ENCODE measurements at regions not wholly inside any gene's neighbourhood (a gene's known extent, or its start where the extent isn't known, plus 50 kb on each side); places are given as distances from the start of the nearest gene placed in this dataset.

DNA sequence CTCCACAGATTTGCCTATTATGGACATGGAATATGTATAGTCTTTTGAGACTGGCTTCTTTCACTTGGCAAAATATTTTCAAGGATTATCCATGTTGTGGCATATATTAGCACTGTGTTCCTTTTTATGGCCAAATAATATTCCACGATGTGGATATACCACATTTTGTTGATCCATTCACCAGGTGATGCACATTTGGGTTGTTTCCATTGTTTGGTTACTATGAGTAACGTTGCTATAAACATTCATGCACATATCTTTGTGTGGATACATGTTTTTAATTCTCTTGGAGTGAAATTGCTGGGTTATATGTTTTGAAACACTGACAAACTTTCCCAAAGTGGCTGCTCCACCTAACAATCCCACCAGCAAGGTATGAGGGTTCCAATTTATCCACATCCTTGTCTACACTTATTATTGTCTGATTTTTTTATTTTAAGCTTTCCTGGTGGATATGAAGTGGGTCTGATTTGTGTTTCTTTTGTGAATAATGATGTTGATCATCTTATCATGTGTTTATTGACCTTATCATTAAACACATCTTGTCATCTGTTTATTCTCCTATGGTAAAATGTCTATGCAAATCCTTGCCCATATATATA is 116.2 kb upstream of the FRMD6 start:
- Histone ChIP-seq H3K36me3 (no peaks in the 10 kb centered on the region), H3K27me3 (ENCODE audit: low read depth) (no peaks in the 10 kb centered on the region), H3K4me1 (peaks cover 5% of the 10 kb centered on the region), H3K27ac (replicated peaks) (no peak overlapping the region), H3K4me3 (no peak overlapping the region), H3K9me3 (replicated peaks) (peaks cover 6% of the 10 kb centered on the region)
- TF ChIP-seq, protein P1, sequence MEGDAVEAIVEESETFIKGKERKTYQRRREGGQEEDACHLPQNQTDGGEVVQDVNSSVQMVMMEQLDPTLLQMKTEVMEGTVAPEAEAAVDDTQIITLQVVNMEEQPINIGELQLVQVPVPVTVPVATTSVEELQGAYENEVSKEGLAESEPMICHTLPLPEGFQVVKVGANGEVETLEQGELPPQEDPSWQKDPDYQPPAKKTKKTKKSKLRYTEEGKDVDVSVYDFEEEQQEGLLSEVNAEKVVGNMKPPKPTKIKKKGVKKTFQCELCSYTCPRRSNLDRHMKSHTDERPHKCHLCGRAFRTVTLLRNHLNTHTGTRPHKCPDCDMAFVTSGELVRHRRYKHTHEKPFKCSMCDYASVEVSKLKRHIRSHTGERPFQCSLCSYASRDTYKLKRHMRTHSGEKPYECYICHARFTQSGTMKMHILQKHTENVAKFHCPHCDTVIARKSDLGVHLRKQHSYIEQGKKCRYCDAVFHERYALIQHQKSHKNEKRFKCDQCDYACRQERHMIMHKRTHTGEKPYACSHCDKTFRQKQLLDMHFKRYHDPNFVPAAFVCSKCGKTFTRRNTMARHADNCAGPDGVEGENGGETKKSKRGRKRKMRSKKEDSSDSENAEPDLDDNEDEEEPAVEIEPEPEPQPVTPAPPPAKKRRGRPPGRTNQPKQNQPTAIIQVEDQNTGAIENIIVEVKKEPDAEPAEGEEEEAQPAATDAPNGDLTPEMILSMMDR (IDR thresholded peaks at IDR 0.05; ENCODE audit: borderline replicate concordance): no peak
- DNase-seq: no peak
- intact Hi-C loops (cut with micrococcal nuclease): no loop called here

DNA sequence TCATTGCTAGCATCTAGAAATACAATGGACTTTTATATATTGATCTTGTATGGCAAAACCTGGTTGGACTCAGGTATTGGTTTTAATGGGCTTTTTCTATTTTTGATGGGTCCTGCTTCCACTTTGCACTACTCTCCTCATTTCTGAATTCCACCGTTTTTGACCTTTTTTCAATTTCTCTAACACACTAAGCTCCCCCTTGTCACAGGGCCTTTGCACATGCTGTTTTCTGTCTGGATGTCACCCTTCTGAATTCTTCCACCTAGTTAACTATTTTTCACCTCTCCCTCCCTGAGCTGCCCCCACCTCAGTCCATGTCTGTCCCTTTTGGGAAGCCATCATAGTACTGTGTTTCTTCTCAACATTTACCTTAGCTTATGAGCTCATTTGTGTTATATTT is 112.7 kb upstream of the FRMD6 start:
- TF ChIP-seq, protein P1 (IDR thresholded peaks at IDR 0.05; ENCODE audit: borderline replicate concordance): no peak
- peaks cover 6% of the 10 kb centered on the region for H3K9me3 ChIP-seq (replicated peaks)
- DNase-seq: no peak
- no peaks in the 10 kb centered on the region for H3K36me3 ChIP-seq
- H3K27ac ChIP-seq (replicated peaks): no peak overlapping the region
- H3K4me3 ChIP-seq: no peak overlapping the region
- intact Hi-C loops (cut with micrococcal nuclease): no loop called here
- H3K27me3 ChIP-seq (ENCODE audit: low read depth): no peaks in the 10 kb centered on the region
- peaks cover 5% of the 10 kb centered on the region for H3K4me1 ChIP-seq

DNA sequence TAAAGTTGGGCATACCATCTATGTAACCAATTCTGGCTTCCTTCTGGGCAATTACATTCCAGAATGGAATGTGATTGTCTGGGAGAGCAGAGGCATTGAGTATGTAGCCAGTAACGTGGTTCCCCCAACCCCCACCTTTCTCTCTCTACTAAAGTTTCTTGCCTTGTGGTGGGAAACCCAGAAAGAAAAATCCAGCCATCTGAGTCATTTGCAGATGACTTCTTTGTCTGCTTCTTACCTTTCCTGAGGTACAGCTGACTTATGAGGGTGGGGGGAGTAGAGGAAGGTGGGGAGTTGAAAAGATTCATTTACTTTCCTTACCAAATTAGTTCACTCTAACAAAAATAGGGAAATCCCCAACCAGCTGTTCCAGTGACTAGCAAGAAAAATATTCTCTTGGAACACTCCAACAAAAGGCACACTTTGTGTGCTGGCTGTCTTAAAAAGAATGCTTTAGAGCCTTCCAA is 112.1 kb upstream of the FRMD6 start:
- no peak overlapping the region for H3K27ac ChIP-seq (replicated peaks)
- no peak overlapping the region for H3K4me3 ChIP-seq
- no peaks in the 10 kb centered on the region for H3K36me3 ChIP-seq
- H3K4me1 ChIP-seq: peaks cover 3% of the 10 kb centered on the region
- H3K27me3 ChIP-seq (ENCODE audit: low read depth): no peaks in the 10 kb centered on the region
- TF ChIP-seq, protein P1 (IDR thresholded peaks at IDR 0.05; ENCODE audit: borderline replicate concordance): no peak
- intact Hi-C loops (cut with micrococcal nuclease): no loop called here
- DNase-seq: no peak
- peaks cover 6% of the 10 kb centered on the region for H3K9me3 ChIP-seq (replicated peaks)

DNA sequence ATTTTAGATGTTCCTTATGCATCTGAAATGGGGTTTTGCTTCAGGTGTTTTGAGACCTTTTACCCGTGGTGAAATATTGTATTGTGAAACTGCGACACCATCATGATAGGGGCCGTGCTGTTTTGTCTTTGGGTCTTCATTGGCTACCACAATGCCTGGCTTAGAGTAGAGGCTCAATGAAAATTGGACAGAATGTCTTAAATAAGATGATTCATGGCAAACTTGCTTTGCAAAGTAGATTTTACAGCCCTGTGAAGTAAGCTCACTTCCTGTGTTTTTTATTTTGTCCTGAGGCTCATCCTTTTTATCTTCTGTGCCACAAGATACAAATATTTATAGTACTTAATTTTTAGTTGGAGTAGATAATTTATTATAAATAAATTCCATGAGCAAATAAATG is 111.3 kb upstream of the FRMD6 start:
- H3K27ac ChIP-seq (replicated peaks): no peak overlapping the region
- TF ChIP-seq, protein P1 (IDR thresholded peaks at IDR 0.05; ENCODE audit: borderline replicate concordance): no peak

DNA sequence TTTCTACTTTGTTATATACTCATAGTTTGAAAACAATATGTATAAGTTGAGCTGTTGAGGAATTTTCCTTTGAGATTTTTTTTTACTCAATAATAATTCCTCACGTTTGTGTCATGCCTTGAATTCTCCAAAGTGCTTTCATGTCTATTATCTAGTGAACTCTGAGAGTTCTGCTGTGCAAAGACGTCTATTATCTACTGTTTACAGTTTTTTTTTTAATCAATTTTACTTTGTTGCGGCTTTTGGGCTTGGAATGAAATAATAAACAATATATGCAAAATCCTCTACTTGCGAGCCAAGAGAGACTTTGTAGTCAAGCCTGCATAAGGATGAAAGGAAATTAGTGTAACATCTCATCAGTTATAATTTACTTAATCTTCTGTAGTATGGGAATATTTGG is 107.2 kb upstream of the FRMD6 start:
- DNase-seq: no peak
- H3K4me1 ChIP-seq: peaks cover 5% of the 10 kb centered on the region
- no peaks in the 10 kb centered on the region for H3K9me3 ChIP-seq (replicated peaks)
- intact Hi-C loops (cut with micrococcal nuclease): no loop called here
- no peaks in the 10 kb centered on the region for H3K36me3 ChIP-seq
- H3K27ac ChIP-seq (replicated peaks): no peak overlapping the region
- H3K4me3 ChIP-seq: no peak overlapping the region
- TF ChIP-seq, protein P1 (IDR thresholded peaks at IDR 0.05; ENCODE audit: borderline replicate concordance): no peak
- H3K27me3 ChIP-seq (ENCODE audit: low read depth): no peaks in the 10 kb centered on the region

More for the DNA sequence above, 111.3 kb upstream of the FRMD6 start:
- Histone ChIP-seq H3K36me3 (no peaks in the 10 kb centered on the region), H3K9me3 (replicated peaks) (peaks cover 4% of the 10 kb centered on the region), H3K4me3 (no peak overlapping the region), H3K27me3 (ENCODE audit: low read depth) (no peaks in the 10 kb centered on the region), H3K4me1 (no peaks in the 10 kb centered on the region)
- intact Hi-C loops (cut with micrococcal nuclease): no loop called here
- no peak for DNase-seq

Data from left ventricle myocardium inferior (tissue), 1 donor.